ENCODE measurements at regions not wholly inside any gene's neighbourhood (a gene's known extent, or its start where the extent isn't known, plus 50 kb on each side); places are given as distances from the start of the nearest gene placed in this dataset.

GRCh38 chr18:60664736-60665135, 292.2 kb upstream of the MC4R start:
- DNase-seq (ENCODE audit: low read depth), result no peak

DNA sequence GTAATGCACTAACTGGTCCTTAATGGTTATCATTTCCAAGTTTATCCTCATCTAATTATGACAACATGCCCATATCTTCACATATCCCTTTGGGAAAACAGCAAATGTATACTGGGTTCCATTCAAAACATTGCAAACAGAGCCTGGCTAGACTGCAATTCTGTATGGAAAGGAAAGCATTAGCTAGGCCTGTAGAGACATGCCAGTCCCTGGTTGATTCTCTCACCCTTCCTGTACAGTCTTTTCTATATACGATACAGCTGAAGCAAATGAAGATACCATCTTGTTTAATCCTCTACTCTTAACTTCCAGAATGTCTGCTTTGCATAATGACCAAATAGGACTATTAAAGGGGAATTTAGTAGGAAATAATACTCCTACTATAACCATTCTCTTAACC, 294.4 kb upstream of the MC4R start:
- DNase-seq (ENCODE audit: low read depth), result no peak

DNA sequence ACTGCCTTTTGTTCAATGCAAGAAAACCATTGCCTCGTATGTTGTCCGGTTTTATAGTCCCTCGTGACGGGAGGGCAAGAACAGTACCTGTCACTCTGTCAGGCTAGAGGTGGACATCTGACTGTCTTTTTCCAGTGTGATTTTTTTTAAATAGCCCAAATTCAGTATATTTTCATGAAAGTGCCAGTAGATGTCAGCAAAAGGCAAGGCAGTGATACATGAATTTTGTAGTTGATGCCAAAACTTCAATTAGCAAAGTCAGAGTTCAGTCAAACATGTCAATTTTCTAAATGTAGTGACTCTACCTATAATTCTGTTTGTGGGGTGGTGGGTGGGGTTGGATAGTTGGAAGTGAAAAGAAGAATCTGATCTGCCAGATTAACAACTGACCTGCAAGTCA, 296.0 kb upstream of the MC4R start:
- DNase-seq (ENCODE audit: low read depth), result no peak

- no peak for DNase-seq (ENCODE audit: low read depth)
These were observed 297.4 kb upstream of the MC4R start for GRCh38 chr18:60669938-60670337.

DNA sequence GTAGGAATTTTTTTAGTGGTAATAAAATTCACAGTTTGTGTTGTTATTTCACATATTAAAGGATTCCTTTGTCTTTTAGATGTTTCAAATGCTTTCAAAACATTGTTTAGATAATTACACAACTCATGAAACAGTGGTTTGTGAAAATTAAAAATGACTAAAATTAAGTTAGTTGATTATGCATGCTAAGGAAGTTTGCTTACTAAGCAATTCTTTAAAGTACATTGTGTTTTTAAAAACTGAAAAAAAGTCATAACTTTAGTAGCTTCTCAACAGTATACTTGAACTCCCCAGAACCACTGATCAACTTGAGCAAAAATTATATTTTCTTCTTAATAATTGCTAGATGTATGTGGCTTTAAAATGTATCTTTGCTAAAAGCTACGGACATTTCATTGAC, 298.4 kb upstream of the MC4R start:
- no peak for DNase-seq (ENCODE audit: low read depth)

DNA sequence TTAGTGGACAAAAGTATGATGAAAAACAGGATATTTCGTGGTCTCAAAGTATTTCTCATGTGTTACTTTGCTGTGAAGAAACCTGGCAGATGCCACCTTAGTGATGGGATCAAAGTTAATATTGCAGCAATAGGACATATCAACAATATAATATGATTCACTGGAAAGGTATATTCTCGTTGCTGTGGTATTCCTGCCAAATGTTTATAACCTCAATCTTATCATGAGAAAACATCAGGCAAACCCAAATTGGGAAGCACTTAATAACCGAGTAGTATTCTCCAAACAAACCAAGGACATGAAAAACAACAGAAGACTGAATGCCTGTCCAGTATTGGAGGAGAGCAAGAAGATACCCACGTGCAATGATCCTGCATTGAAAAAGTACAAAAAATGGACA, 302.6 kb upstream of the MC4R start:
- no peak for DNase-seq (ENCODE audit: low read depth)

GRCh38 chr18:60675801-60676200, 303.2 kb upstream of the MC4R start:
- DNase-seq (ENCODE audit: low read depth), result no peak

GRCh38 chr18:60676815-60677214, 304.2 kb upstream of the MC4R start:
- DNase-seq (ENCODE audit: low read depth), result no peak

DNA sequence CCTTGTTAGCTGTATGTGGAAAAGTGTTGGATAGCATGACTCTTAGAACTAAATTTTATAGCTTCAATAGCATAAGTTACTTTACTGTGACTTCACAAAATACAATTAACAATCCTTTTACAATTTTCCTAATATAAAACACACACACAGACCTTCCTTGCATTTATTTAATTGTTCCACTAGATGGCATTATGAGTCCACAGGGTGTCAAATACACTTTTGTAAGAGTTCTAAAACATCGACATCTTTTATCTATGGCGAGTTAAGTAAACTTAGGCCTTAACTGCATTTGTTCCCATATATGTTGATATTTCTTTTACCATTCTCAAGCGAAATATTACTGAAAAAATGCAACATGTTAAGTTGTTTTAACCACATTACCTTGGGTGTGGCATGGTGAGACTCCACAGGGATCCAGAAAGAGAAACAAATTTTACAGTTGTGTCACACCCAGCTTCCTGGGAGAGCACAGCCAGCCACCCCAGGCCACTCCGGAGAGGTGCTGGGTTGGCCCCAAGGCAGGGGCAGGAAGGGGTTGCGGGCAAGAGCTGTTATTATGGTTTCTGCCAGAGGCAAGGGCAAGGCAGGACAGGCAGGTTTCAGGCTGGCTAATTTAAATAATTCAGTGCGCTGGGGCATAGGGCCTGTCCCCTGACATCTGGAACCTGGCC, 312.4 kb upstream of the MC4R start:
- peak; percentile 13 for DNase-seq (ENCODE audit: low read depth)

GRCh38 chr18:60686142-60686541, 313.6 kb upstream of the MC4R start:
- DNase-seq (ENCODE audit: low read depth), result no peak

- DNase-seq (ENCODE audit: low read depth), result no peak
These were observed 318.5 kb upstream of the MC4R start for GRCh38 chr18:60691061-60691460.

DNA sequence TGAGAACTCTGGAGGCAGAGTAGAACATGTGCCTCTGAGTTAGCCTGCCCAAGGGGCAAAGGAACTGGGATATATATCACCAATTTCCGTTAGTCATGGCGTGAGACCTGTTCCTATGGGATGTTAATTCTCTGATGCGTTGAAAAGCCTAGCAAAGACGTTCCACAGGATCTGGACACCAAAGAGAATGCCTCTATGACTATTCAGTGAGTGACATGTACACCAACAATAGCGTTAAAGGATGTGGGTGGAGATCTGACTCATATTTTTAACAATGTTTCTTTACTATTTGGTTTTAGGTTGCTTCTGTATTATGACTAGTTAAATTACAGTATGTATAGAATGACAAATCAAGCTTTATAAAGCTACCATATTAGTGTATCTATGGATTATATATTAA, 320.9 kb upstream of the MC4R start:
- no peak for DNase-seq (ENCODE audit: low read depth)

DNA sequence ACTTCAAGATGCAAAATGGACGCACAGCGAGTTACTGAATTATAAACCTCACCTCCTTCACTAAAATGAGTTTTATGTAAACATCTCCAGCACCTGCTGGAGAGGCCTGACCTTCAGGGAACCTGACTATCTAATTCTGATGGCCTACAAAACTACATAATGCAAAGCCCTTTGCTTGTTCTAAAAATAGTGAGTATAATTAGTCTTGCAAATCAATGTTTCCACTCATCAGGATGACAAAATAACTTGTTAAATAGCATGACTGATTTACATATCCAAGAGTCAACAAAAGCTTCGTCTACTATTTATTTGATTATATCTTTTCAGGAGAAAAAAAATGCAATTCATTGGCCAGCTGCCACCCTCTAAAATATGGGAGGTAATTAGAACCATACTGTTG, 326.3 kb upstream of the MC4R start:
- no peak for DNase-seq (ENCODE audit: low read depth)

- no peak for DNase-seq (ENCODE audit: low read depth)
These were observed 350.2 kb upstream of the MC4R start for GRCh38 chr18:60722742-60723141.

GRCh38 chr18:60732143-60732542, 359.6 kb upstream of the MC4R start:
- no peak for DNase-seq (ENCODE audit: low read depth)

GRCh38 chr18:60739212-60739611, 366.6 kb upstream of the MC4R start:
- no peak for DNase-seq (ENCODE audit: low read depth)

DNA sequence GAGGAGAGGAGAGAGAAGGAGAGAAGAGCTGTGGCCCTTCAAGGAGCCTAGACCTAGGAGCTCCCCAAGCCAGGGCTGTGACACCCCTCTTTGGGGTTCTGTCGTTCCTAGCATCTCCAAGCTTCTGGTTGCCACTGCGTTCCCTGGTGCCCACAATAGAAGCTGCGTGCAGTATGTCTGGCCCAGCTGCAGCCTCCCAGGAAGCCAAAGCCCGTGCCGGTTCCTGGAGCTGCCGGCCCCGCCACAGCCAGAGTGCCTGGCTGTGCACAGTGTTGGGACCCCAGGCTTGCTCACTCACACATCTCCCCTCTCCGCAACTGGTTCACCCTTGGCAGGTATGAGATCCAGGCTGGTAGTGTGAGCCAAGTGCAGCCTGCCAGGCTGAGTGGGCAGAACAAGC, 367.7 kb upstream of the MC4R start:
- DNase-seq (ENCODE audit: low read depth), result no peak

DNA sequence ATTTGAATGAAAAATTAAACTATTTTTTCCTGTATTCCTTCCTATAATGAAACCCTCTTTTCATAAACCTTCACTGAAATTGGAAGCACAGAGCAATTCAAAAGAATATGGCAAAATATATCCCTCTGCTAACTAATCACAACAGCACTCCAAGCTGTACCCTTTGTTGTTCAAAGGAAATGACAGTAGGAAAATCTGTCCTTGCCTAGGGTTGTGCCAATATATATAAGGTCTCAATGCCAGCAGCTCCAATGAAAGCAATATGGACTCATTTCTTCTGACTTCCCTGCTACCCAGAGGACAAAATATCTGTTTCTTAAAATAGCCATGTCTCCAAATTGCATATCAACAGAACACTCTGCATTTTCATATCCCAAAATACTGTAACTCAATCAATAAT, 373.9 kb upstream of the MC4R start:
- DNase-seq (ENCODE audit: low read depth), result no peak

DNA sequence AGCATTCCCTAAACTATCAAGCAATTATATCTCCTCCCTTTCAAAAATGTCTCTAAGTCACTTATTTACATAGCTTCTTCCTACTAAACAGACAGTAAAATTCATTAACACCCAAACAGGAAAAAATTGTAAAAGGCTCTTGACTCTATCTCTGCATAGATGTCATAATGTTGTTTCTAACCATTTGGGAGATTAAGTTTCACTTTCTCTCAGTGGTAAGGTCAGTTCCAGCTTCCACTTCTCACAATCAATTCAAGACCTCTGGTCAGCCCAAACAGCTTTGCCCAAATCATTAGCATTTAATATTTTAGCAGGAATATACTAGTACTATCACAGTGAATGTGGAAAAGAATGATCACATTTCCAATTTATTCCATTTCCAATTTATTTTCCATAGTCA, 374.3 kb upstream of the MC4R start:
- no peak for DNase-seq (ENCODE audit: low read depth)

- DNase-seq (ENCODE audit: low read depth), result no peak
These were observed 381.2 kb upstream of the MC4R start for GRCh38 chr18:60753753-60754152.

DNA sequence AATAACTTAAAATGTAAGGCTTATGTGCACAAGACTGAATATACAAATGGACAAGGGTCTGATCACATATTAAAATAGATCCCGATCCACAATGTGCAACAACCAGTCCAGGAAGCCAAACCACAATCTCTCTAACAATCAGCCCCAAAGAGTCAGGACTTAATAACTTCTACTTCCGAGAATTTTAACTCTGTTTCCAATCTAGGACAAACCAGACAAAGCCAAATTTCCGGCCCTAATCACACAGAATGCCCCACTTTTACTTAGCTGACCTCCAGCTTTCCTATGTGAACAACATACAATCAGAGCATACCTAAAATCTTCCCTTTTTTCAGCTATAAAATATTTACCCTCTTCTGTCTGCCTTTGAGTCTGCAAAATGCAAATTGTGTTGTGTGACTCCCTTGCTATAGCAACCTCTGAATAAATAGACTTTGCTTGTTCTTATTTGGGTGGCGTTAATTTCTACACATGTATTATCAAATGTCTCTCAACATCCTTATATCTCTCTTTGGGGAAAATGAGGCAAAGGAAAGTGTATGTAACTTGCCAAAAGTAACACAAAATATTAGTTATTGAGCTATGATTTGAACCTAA, 381.9 kb upstream of the MC4R start:
- DNase-seq (ENCODE audit: low read depth), result no peak

DNA sequence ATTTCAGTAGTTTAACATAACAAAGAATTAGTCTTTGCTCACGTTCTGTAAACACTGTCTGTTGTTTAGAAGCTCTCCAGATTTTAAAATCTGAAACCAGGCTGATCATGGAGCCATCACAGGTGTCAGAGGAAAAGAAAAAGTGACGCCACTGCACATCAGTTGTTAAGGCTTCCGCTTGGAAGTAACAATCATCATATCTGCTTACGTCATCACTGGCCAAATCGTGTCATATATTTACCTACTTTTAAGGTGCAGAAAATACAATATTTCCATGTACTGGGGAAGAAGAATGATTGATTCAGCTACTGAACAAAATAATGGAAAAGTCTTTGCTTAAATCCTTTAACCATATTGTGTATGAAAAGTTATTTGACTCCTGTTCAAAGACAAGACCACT, 382.6 kb upstream of the MC4R start:
- DNase-seq (ENCODE audit: low read depth), result no peak

DNA sequence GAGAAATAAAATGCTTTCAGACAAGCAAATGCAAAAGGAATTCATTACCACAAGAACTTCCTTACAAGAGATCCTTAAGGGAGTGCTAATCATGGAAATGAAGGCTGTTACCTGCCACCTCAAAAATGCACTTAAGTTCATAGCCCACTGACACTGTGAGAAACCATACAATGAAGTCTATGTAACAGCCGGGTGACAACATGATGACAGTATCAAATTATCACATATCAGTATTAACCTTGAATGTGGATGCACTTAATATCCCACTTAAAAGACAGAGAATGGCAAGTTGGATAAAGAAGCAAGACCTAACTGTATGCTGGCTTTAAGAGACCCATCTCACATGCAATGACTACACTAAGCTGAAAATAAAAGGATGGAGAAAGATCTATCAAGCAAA, 403.4 kb upstream of the MC4R start:
- no peak for DNase-seq (ENCODE audit: low read depth)

DNA sequence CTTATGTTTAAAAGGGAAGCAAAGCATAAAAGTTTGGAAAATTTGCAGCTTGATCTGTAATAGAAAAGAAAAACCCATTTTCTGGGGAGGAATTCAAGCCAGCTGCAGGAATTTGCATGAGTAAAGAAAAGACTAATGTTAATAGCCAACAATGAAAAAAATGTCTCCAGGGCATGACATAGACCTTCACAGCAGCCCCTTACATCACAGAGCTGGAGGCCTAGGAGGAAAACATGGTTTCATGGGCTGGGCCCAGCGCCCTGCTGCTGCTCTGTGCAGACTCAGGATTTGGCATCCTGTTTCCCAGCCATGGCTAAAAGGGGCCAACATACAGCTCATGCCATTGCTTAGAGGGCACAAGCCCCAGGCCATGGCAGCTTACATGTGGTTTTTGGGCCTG, 411.6 kb upstream of the MC4R start:
- DNase-seq (ENCODE audit: low read depth), result no peak

Measured in stromal cell of bone marrow (primary cell).